ENCODE measurements at regions not wholly inside any gene's neighbourhood (a gene's known extent, or its start where the extent isn't known, plus 50 kb on each side); places are given as distances from the start of the nearest gene placed in this dataset.

DNA sequence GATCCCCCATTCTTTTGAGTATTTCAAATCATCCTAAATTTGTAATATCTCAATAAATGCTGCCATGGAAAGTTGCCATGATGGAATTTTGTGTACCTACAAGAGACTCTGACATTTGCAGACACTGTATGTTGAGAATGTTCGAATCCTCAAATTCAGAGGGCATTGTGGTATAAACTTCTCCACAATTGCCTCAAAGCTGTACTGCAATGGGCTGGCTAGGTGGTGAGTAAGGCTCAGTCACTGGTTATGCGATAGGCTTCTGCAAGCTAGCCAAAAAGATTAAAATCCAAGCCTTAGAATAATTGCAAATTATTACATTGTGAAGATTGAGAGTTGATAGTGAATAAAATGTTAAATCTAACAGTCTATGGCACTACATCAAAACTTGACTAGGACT, 130.2 kb upstream of the CEP162 start:
- Histone ChIP-seq H3K4me1 (ENCODE audit: control insufficient read depth, insufficient read depth, low read length) (no peaks in the 10 kb centered on the region), H3K27me3 (ENCODE audit: control insufficient read depth, insufficient read depth, low read length) (no peaks in the 10 kb centered on the region), H3K36me3 (ENCODE audit: control insufficient read depth, insufficient read depth, low read length) (no peaks in the 10 kb centered on the region), H3K4me3 (ENCODE audit: low read depth, low read length) (no peak overlapping the region), H3K9me3 (ENCODE audit: control insufficient read depth, insufficient read depth, low read length) (peaks cover 2% of the 10 kb centered on the region), H3K27ac (ENCODE audit: low read depth, low read length) (no peak overlapping the region)
- WGBS (ENCODE audit: insufficient coverage): 86% methylated on average over 1 of the region's 2 CpGs
- no peak for DNase-seq (ENCODE audit: low read depth in 4 of 6, low spot score in 6 of 6)

DNA sequence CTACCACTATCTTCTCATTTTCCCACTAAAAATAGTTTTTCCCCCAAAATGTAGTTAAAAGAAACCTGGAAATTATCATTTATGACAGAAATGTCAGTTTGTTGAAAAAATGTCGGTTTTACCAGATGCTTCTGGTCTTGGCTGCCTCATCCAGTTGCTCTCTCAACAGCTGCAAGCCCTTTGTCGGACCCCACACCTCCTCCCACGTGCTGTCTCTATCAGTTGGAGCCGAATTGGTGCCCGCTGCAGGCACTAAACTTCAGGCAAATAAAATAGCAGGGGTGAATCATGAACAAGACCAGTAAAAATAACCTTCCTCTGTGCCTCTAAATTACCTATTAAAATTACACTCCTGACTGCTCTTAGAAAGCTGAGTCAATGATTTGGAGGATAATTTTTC, 129.5 kb upstream of the CEP162 start:
- no peaks in the 10 kb centered on the region for H3K36me3 ChIP-seq (ENCODE audit: control insufficient read depth, insufficient read depth, low read length)
- H3K9me3 ChIP-seq (ENCODE audit: control insufficient read depth, insufficient read depth, low read length): peaks cover 2% of the 10 kb centered on the region
- DNase-seq (ENCODE audit: low read depth in 4 of 6, low spot score in 6 of 6): peak in 1 of 6 donors; percentile 30
- WGBS (ENCODE audit: insufficient coverage): no CpG with 5 or more reads among the region's 5 CpGs
- H3K27me3 ChIP-seq (ENCODE audit: control insufficient read depth, insufficient read depth, low read length): no peaks in the 10 kb centered on the region
- H3K4me3 ChIP-seq (ENCODE audit: low read depth, low read length): no peak overlapping the region
- no peaks in the 10 kb centered on the region for H3K4me1 ChIP-seq (ENCODE audit: control insufficient read depth, insufficient read depth, low read length)
- no peak overlapping the region for H3K27ac ChIP-seq (ENCODE audit: low read depth, low read length)

DNA sequence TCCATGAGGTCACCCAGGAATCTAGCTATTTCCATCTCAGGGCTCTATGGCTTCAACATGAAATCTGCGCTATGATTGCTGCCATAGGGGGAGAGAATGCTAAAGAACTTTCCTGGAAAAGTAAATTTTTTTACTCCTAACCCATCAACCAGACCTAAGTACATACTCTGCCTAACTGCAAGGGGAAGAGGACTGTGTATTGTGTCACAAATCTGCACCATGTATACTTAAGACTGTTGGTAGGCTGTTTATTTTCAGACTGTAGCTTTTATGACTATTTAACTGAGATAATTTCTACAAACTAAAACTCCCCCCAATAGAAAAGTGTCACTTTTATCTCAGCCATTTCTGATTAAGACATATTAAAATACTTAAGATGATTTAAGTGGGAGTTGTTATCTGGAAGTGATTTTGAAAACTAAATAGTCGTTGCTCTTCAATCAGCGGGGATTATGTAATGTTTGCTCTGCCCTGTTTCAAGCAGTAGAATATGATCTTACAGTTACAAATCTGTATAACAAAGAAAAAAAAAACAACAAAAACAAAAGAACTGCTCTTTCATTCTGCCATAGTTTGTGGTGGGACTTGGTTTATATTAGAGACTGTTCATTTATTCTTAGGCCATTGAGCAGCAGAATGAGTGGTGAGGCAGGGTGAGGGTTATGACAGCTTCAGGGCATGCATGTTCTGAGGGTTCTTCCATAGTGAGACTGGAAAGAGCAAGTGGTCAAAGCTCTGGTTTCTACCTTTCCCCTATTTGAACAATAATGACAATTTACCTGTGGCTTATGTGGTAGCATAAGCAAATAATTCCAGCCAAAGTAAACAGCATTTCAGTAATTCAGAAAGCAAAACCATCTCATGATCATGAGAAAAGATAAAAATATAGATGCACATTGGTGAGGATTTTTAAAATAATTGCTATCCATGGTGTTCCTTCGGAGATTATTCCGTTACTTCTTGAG, 126.3 kb upstream of the CEP162 start:
- Histone ChIP-seq H3K4me3 (ENCODE audit: low read depth, low read length) (no peak overlapping the region), H3K36me3 (ENCODE audit: control insufficient read depth, insufficient read depth, low read length) (no peaks in the 10 kb centered on the region), H3K27ac (ENCODE audit: low read depth, low read length) (no peak overlapping the region), H3K27me3 (ENCODE audit: control insufficient read depth, insufficient read depth, low read length) (no peaks in the 10 kb centered on the region), H3K9me3 (ENCODE audit: control insufficient read depth, insufficient read depth, low read length) (peaks cover 2% of the 10 kb centered on the region), H3K4me1 (ENCODE audit: control insufficient read depth, insufficient read depth, low read length) (no peaks in the 10 kb centered on the region)
- DNase-seq (ENCODE audit: low read depth in 4 of 6, low spot score in 6 of 6): no peak
- WGBS (ENCODE audit: insufficient coverage): 95% methylated on average over 2 of the region's 5 CpGs

DNA sequence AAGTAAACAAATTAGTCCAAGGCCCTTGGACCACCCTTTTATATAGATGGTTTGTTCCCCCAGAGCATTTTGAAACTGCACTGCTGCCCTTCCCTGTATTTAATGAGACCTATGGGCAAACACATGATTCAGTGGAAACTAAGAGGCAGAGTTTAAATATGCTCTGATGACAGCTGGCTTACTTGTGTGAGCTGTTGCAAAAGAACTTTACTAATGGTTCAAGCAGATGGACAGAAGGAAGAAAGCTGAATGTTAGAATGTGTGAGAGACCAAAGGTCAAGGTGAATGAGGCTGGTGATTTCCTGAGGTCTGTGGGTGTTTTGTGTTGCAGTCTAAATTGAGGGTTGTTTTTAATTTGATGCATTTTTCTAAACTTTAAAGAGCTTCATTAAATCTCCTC, 123.0 kb upstream of the CEP162 start:
- H3K4me3 ChIP-seq (ENCODE audit: low read depth, low read length): no peak overlapping the region
- no peak for DNase-seq (ENCODE audit: low read depth in 4 of 6, low spot score in 6 of 6)
- H3K4me1 ChIP-seq (ENCODE audit: control insufficient read depth, insufficient read depth, low read length): no peaks in the 10 kb centered on the region
- no peak overlapping the region for H3K27ac ChIP-seq (ENCODE audit: low read depth, low read length)
- H3K36me3 ChIP-seq (ENCODE audit: control insufficient read depth, insufficient read depth, low read length): no peaks in the 10 kb centered on the region
- no peaks in the 10 kb centered on the region for H3K9me3 ChIP-seq (ENCODE audit: control insufficient read depth, insufficient read depth, low read length)
- no peaks in the 10 kb centered on the region for H3K27me3 ChIP-seq (ENCODE audit: control insufficient read depth, insufficient read depth, low read length)

DNA sequence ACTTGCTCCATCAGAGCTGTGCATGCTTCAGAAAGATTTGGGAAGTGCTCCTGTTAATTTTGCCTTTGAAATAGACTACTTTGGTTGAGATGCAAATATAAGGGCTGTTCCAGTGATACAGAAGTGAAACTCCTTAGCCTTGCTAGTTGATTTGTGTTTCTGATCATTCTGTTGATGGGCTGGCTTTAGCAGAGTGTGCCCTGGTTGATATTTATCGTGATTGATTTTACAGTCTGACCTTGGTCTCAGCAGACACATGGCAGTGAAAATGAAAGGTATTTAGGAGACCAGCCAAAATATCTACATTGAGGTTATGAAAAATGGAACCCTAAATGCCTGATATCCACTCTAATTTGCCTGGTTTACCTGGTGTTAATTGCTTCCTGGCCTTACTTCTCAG, 122.1 kb upstream of the CEP162 start:
- Histone ChIP-seq H3K27me3 (ENCODE audit: control insufficient read depth, insufficient read depth, low read length) (no peaks in the 10 kb centered on the region), H3K4me3 (ENCODE audit: low read depth, low read length) (no peak overlapping the region), H3K9me3 (ENCODE audit: control insufficient read depth, insufficient read depth, low read length) (no peaks in the 10 kb centered on the region), H3K27ac (ENCODE audit: low read depth, low read length) (no peak overlapping the region), H3K36me3 (ENCODE audit: control insufficient read depth, insufficient read depth, low read length) (no peaks in the 10 kb centered on the region), H3K4me1 (ENCODE audit: control insufficient read depth, insufficient read depth, low read length) (no peaks in the 10 kb centered on the region)
- WGBS (ENCODE audit: insufficient coverage): 83% methylated on average over 1 of the region's 1 CpG
- peak in 1 of 6 donors; percentile 11 for DNase-seq (ENCODE audit: low read depth in 4 of 6, low spot score in 6 of 6)

DNA sequence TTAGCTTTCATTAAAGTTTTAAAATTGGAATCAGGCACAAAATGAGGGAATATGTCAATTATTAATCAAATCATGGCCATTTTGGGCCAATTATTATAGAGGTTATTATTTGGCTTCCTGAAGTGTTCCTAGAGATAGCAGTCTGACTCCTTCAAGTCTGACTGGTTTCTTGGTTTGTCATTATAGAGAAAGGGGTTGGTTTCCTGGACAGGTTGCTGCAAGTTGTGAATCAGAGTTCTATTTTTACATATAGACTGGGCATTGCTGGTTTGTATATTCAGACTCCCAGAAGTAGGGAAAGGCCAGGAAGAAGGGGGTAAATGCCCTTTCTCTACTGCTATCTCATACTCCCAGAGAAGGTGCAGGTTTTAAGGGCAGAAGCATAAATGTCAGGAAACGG, 121.4 kb upstream of the CEP162 start:
- Histone ChIP-seq H3K27me3 (ENCODE audit: control insufficient read depth, insufficient read depth, low read length) (no peaks in the 10 kb centered on the region), H3K27ac (ENCODE audit: low read depth, low read length) (no peak overlapping the region), H3K9me3 (ENCODE audit: control insufficient read depth, insufficient read depth, low read length) (no peaks in the 10 kb centered on the region), H3K4me3 (ENCODE audit: low read depth, low read length) (no peak overlapping the region), H3K4me1 (ENCODE audit: control insufficient read depth, insufficient read depth, low read length) (no peaks in the 10 kb centered on the region), H3K36me3 (ENCODE audit: control insufficient read depth, insufficient read depth, low read length) (no peaks in the 10 kb centered on the region)
- no peak for DNase-seq (ENCODE audit: low read depth in 4 of 6, low spot score in 6 of 6)
- no CpG with 5 or more reads among the region's 1 CpG for WGBS (ENCODE audit: insufficient coverage)

DNA sequence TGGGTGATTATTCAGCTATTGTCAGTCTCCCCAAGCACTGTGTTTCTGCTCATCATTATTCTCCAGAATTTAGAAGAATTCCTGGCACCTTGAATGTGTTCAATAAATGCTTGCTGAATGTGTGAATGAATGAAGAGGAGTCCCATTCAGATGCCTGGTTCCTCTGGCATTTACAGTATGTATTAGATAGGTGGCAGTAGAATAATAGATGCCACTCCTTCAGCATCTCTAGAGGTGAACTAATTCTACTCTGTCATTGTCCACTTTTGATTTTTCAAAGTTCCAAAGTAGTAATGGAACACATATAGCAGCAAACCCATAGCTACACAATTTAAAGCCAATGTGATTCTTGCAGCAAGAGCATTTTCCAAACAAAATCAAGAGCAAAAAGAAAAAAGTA, 118.9 kb upstream of the CEP162 start:
- Histone ChIP-seq H3K27ac (ENCODE audit: low read depth, low read length) (no peak overlapping the region), H3K27me3 (ENCODE audit: control insufficient read depth, insufficient read depth, low read length) (no peaks in the 10 kb centered on the region), H3K4me3 (ENCODE audit: low read depth, low read length) (no peak overlapping the region), H3K36me3 (ENCODE audit: control insufficient read depth, insufficient read depth, low read length) (no peaks in the 10 kb centered on the region), H3K4me1 (ENCODE audit: control insufficient read depth, insufficient read depth, low read length) (no peaks in the 10 kb centered on the region), H3K9me3 (ENCODE audit: control insufficient read depth, insufficient read depth, low read length) (no peaks in the 10 kb centered on the region)
- no peak for DNase-seq (ENCODE audit: low read depth in 4 of 6, low spot score in 6 of 6)

DNA sequence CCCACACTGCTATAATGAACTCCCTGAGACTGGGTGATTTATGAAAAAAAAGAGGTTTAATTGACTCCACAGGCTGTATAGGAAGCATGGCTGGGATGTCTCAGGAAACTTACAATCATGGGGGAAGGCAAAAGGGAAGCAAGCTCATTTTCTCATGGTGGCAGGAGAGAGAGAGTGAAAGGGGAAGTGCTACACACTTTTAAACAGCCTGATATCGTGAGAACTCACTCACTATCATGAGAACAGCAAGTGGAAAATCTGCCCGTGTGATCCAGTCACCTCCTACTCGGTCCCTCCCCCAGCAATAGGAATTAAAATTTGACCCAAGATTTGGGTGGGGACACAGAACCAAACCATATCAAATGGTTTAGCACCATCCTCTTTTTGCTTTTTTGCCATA, 116.6 kb upstream of the CEP162 start:
- WGBS (ENCODE audit: insufficient coverage): 60% methylated on average over 2 of the region's 3 CpGs
- Histone ChIP-seq H3K27me3 (ENCODE audit: control insufficient read depth, insufficient read depth, low read length) (no peaks in the 10 kb centered on the region), H3K4me3 (ENCODE audit: low read depth, low read length) (no peak overlapping the region), H3K36me3 (ENCODE audit: control insufficient read depth, insufficient read depth, low read length) (no peaks in the 10 kb centered on the region), H3K27ac (ENCODE audit: low read depth, low read length) (no peak overlapping the region), H3K9me3 (ENCODE audit: control insufficient read depth, insufficient read depth, low read length) (no peaks in the 10 kb centered on the region), H3K4me1 (ENCODE audit: control insufficient read depth, insufficient read depth, low read length) (no peaks in the 10 kb centered on the region)
- DNase-seq (ENCODE audit: low read depth in 4 of 6, low spot score in 6 of 6): no peak

DNA sequence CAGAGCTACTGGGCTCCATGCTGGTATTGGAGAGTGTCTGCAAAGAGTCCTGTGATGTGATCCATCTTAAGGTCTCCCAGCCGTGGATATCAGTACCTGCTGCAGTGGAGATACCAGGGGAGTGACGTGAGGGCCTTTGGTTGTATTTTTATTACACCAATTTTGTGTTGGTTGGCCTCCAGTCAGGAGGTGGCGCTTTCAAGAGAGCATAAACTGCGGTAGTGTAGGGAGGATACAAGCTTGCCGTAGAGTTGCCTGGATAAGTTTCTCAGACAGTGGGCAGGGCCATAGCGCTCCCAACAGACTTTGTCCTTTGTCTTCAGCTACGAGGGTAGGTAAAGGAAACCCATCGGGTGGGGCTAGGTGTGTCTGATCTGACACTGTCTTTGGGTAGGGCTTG, 113.0 kb upstream of the CEP162 start:
- Histone ChIP-seq H3K9me3 (ENCODE audit: control insufficient read depth, insufficient read depth, low read length) (peaks cover 2% of the 10 kb centered on the region), H3K36me3 (ENCODE audit: control insufficient read depth, insufficient read depth, low read length) (no peaks in the 10 kb centered on the region), H3K4me3 (ENCODE audit: low read depth, low read length) (no peak overlapping the region), H3K27me3 (ENCODE audit: control insufficient read depth, insufficient read depth, low read length) (no peaks in the 10 kb centered on the region), H3K4me1 (ENCODE audit: control insufficient read depth, insufficient read depth, low read length) (no peaks in the 10 kb centered on the region), H3K27ac (ENCODE audit: low read depth, low read length) (no peak overlapping the region)
- 83% methylated on average over 8 of the region's 8 CpGs for WGBS (ENCODE audit: insufficient coverage)
- no peak for DNase-seq (ENCODE audit: low read depth in 4 of 6, low spot score in 6 of 6)

DNA sequence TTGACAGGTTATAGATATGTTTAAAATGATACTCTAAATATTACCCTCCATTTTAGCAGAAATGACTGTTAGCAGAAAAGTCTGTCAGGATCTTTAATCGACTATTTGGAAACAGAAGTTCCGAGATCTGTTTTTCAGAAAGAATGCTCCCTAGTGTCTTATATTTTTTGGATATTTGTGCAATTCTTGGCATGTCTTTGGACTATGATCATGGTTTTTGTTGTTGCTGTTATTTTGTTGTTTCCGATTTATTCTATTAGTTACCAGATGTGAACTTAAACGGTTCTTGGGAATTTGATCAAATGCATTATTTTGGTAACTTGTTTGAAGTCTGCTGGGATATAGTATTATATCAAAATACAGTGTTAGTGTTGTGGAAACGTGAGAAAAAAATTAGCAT, 106.4 kb upstream of the CEP162 start:
- no peaks in the 10 kb centered on the region for H3K4me1 ChIP-seq (ENCODE audit: control insufficient read depth, insufficient read depth, low read length)
- no peak overlapping the region for H3K27ac ChIP-seq (ENCODE audit: low read depth, low read length)
- DNase-seq (ENCODE audit: low read depth in 4 of 6, low spot score in 6 of 6): no peak
- H3K27me3 ChIP-seq (ENCODE audit: control insufficient read depth, insufficient read depth, low read length): no peaks in the 10 kb centered on the region
- no peak overlapping the region for H3K4me3 ChIP-seq (ENCODE audit: low read depth, low read length)
- no peaks in the 10 kb centered on the region for H3K36me3 ChIP-seq (ENCODE audit: control insufficient read depth, insufficient read depth, low read length)
- WGBS (ENCODE audit: insufficient coverage): 85% methylated on average over 4 of the region's 5 CpGs
- H3K9me3 ChIP-seq (ENCODE audit: control insufficient read depth, insufficient read depth, low read length): peaks cover 2% of the 10 kb centered on the region

Measured in spinal cord (tissue), 9 donors.